22Rv1 (cell line): ENCODE measurements at regions not wholly inside any gene's neighbourhood (a gene's known extent, or its start where the extent isn't known, plus 50 kb on each side); places are given as distances from the start of the nearest gene placed in this dataset.

Experiments used
- CTCF ChIP-seq: fragments of 450-650 bp; IDR thresholded peaks from 2 replicates; pipeline ENCODE4 v1.5.1; 2017; ENCODE audit warnings: mild to moderate bottlenecking
- ZFX ChIP-seq: fragments of 450-650 bp; IDR thresholded peaks from 2 replicates; pipeline ENCODE4 v1.6.1; 2017; ENCODE audit warnings: antibody characterized with exemption, borderline replicate concordance

DNA sequence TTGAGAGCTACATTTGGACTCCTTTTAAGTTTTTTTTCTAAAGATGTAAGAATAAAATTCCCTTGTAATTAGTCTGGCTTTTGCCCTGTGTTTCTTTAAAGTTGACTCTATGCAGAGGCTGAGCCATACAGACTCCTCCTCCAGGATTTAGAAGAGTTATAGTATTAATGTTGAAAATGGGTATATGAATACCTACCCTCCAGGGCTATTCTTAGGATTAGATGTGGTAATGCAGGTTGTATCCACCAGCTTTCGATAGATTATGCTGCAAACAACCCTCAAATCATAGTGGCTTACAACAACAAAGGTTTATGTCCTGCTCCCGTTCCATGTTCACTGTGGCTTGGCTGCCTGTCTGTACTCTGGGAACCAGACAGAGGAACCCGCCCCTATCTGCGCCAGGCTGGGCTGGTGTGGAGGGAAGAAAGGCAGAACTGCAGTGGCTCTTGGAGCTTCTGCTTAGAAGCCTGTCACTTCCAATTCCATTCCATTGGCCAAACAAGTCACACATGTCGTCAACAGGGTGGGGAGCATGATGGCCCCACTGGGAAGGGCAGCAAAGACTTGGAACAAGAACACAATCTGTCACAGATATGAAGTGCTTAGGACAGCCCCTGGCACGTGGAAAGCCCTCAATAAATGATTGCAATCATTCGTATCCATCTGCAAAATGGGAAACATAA is 290.8 kb downstream of the FOXO1 start:
- TF ChIP-seq CTCF (no peak), ZFX (no peak)
